ENCODE measurements at regions not wholly inside any gene's neighbourhood (a gene's known extent, or its start where the extent isn't known, plus 50 kb on each side); places are given as distances from the start of the nearest gene placed in this dataset.

- H3K4me1 ChIP-seq: peaks cover 5 to 30% (median 8%) of the 10 kb centered on the region in 3 donors
- 6 to 63% methylated on average over 5 of the region's 9 CpGs for WGBS, 2 donors (ENCODE audit: low coverage in 1 of 2)
- TF ChIP-seq CTCF (IDR thresholded peaks at IDR 0.05) (no peak), POLR2A (IDR thresholded peaks at IDR 0.05) (no peak), EP300 (IDR thresholded peaks at IDR 0.05) (no peak), POLR2AphosphoS5 (IDR thresholded peaks at IDR 0.05) (no peak)
Measured at GRCh38 chr12:105741786-105742566, 396.8 kb downstream of the NUAK1 start.

GRCh38 chr12:105742567-105742874 is 396.2 kb downstream of the NUAK1 start:
- Histone ChIP-seq H3K9me3 (no peaks in the 10 kb centered on the region), H3K27me3 (no peaks in the 10 kb centered on the region), H3K36me3 (no peaks in the 10 kb centered on the region), H3K4me3 (no peak overlapping the region), H3K27ac (no peak overlapping the region), H3K4me1 (peaks cover 5 to 30% (median 8%) of the 10 kb centered on the region in 3 donors)
- 61 to 75% methylated on average over 2 of the region's 3 CpGs for WGBS, 2 donors (ENCODE audit: low coverage in 1 of 2)
- TF ChIP-seq POLR2AphosphoS5 (IDR thresholded peaks at IDR 0.05): no peak
- no peak for TF ChIP-seq CTCF (IDR thresholded peaks at IDR 0.05)
- no peak for TF ChIP-seq POLR2A (IDR thresholded peaks at IDR 0.05)
- no peak for TF ChIP-seq EP300 (IDR thresholded peaks at IDR 0.05)
- ATAC-seq: peak; percentile 11

More at GRCh38 chr12:105741786-105742566, 396.8 kb downstream of the NUAK1 start:
- Histone ChIP-seq H3K27ac (no peak overlapping the region), H3K36me3 (no peaks in the 10 kb centered on the region), H3K4me3 (no peak overlapping the region), H3K27me3 (no peaks in the 10 kb centered on the region), H3K9me3 (no peaks in the 10 kb centered on the region)
- ATAC-seq: peak; percentile 39

GRCh38 chr12:105744371-105745058 is 394.2 kb downstream of the NUAK1 start:
- Histone ChIP-seq H3K4me3 (no peak overlapping the region), H3K4me1 (peaks cover 8 to 44% (median 10%) of the 10 kb centered on the region in 3 donors), H3K27me3 (no peaks in the 10 kb centered on the region), H3K36me3 (no peaks in the 10 kb centered on the region), H3K27ac (no peak overlapping the region), H3K9me3 (no peaks in the 10 kb centered on the region)
- no peak for TF ChIP-seq EP300 (IDR thresholded peaks at IDR 0.05)
- WGBS, 2 donors (ENCODE audit: low coverage in 1 of 2): 88 to 93% methylated on average over 3 to 4 of the region's 4 CpGs
- ATAC-seq: no peak

GRCh38 chr12:105745811-105746210 is 392.9 kb downstream of the NUAK1 start:
- Histone ChIP-seq H3K4me1 (peaks cover under 1 to 34% (median 6%) of the 10 kb centered on the region in 3 donors), H3K27ac (no peak overlapping the region), H3K36me3 (no peaks in the 10 kb centered on the region), H3K4me3 (no peak overlapping the region), H3K27me3 (no peaks in the 10 kb centered on the region), H3K9me3 (no peaks in the 10 kb centered on the region)
- TF ChIP-seq EP300 (IDR thresholded peaks at IDR 0.05) (no peak), CTCF (IDR thresholded peaks at IDR 0.05) (no peak)
- WGBS, 2 donors (ENCODE audit: low coverage in 1 of 2): 83 to 92% methylated on average over 4 of the region's 4 CpGs
- ATAC-seq: no peak

- H3K27ac ChIP-seq: peak overlapping the region in 3 of 4 donors; percentile 25 to 46 (median 26)
- peak; percentile 42 for TF ChIP-seq POLR2AphosphoS5 (IDR thresholded peaks at IDR 0.05)
- no peak for TF ChIP-seq CTCF (IDR thresholded peaks at IDR 0.05)
- H3K9me3 ChIP-seq: no peaks in the 10 kb centered on the region
- no peaks in the 10 kb centered on the region for H3K27me3 ChIP-seq
- WGBS, 2 donors (ENCODE audit: low coverage in 1 of 2): 10 to 25% methylated on average over 7 to 9 of the region's 9 CpGs
- ATAC-seq: peak; percentile 48
- H3K36me3 ChIP-seq: no peaks in the 10 kb centered on the region
- peaks cover 0 to 14% (median 5%) of the 10 kb centered on the region in 3 donors for H3K4me1 ChIP-seq
- no peak overlapping the region for H3K4me3 ChIP-seq
Measured at GRCh38 chr12:105748806-105749600, 389.8 kb downstream of the NUAK1 start.
